AG04450 (cell line): ENCODE measurements at regions not wholly inside any gene's neighbourhood (a gene's known extent, or its start where the extent isn't known, plus 50 kb on each side); places are given as distances from the start of the nearest gene placed in this dataset.

Source experiments
- CTCF ChIA-PET: fragments of 300-600, 350-600 bp; formaldehyde crosslinking; extraction: SDS; loops from one replicate; lab custom pipeline; 2022; ENCODE audit warnings: antibody characterized with exemption, inconsistent platforms; lab: Charles Lee
- POLR2A ChIA-PET: fragments of 350-600 bp; formaldehyde crosslinking; extraction: SDS; loops from one replicate; lab custom pipeline; 2021; ENCODE audit warnings: antibody characterized with exemption, inconsistent platforms; lab: Yijun Ruan, JAX
- DNase-seq: peaks from one replicate; pipeline ENCODE4 v3.0.0-alpha.2; 2011; ENCODE audit warnings: low read depth, low spot score
- H3K27ac ChIP-seq: one replicate; pipeline ENCODE4 v1.5.1; 2012; ENCODE audit warnings: low read depth, low read length, control low read depth
- H3K27me3 ChIP-seq: one replicate; pipeline ENCODE4 v1.6.0; 2012; ENCODE audit warnings: low read length; ENCODE audit not compliant: control insufficient read depth, insufficient read depth
- H3K4me3 ChIP-seq: 2 replicates; pipeline ENCODE4 v1.5.1; 2011; ENCODE audit warnings: mild to moderate bottlenecking, low read depth, low read length, control low read depth
- H3K9me3 ChIP-seq: 2 replicates; pipeline ENCODE4 v1.5.1; 2012; ENCODE audit warnings: low read length; ENCODE audit not compliant: control insufficient read depth, insufficient read depth
- TF ChIP-seq, protein P1 (sequence below): IDR thresholded peaks from 2 replicates; pipeline ENCODE4 v1.5.1; 2011; ENCODE audit warnings: low read depth, low read length, control low read depth, inconsistent platforms

DNA sequence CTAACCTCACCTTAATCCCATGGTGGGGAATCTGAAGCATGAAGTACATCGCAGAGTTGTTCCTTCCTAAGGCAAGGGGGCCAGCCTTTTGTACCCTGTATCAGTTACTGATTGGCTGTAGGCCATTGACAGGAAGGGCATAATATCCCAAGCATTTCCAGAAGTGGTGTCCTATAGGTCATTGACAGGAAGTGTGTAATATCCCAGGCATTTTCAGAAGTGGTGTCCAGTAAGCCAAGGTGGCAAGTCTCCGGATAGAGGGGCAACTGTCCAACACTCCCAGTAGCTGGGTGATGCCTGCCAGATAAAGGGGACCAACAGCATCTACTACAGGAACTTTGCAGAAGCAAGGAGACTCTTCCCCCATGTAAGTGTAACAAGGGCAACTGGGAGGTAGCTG lies 52.1 kb upstream of the MYRIP start:
- ChIA-PET POLR2A (no interaction called here), CTCF (no interaction called here)
- H3K4me3 ChIP-seq = no peak overlapping the region
- no peaks in the 10 kb centered on the region; the same call in 1 of the 2 replicates for H3K9me3 ChIP-seq
- DNase-seq = no peak
- TF ChIP-seq, protein P1, sequence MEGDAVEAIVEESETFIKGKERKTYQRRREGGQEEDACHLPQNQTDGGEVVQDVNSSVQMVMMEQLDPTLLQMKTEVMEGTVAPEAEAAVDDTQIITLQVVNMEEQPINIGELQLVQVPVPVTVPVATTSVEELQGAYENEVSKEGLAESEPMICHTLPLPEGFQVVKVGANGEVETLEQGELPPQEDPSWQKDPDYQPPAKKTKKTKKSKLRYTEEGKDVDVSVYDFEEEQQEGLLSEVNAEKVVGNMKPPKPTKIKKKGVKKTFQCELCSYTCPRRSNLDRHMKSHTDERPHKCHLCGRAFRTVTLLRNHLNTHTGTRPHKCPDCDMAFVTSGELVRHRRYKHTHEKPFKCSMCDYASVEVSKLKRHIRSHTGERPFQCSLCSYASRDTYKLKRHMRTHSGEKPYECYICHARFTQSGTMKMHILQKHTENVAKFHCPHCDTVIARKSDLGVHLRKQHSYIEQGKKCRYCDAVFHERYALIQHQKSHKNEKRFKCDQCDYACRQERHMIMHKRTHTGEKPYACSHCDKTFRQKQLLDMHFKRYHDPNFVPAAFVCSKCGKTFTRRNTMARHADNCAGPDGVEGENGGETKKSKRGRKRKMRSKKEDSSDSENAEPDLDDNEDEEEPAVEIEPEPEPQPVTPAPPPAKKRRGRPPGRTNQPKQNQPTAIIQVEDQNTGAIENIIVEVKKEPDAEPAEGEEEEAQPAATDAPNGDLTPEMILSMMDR = no peak
- no peak overlapping the region for H3K27ac ChIP-seq
- H3K27me3 ChIP-seq = no peaks in the 10 kb centered on the region
